PC-3 (cell line): ENCODE measurements at regions not wholly inside any gene's neighbourhood (a gene's known extent, or its start where the extent isn't known, plus 50 kb on each side); places are given as distances from the start of the nearest gene placed in this dataset.

ENCODE experiments used
- CTCF ChIP-seq: fragments of 300-600 bp; sonication (generic); conservative IDR thresholded peaks from 2 replicates; pipeline ENCODE4 v1.5.1; 2017; ENCODE audit warnings: antibody characterized with exemption, low read depth, mild to moderate bottlenecking, low read length
- EZH2 ChIP-seq: fragments of 300-600 bp; sonication (generic); IDR thresholded peaks from one replicate; pipeline ENCODE4 v1.6.1; 2017; ENCODE audit warnings: antibody characterized with exemption, mild to moderate bottlenecking, low read length; ENCODE audit not compliant: unreplicated experiment

DNA sequence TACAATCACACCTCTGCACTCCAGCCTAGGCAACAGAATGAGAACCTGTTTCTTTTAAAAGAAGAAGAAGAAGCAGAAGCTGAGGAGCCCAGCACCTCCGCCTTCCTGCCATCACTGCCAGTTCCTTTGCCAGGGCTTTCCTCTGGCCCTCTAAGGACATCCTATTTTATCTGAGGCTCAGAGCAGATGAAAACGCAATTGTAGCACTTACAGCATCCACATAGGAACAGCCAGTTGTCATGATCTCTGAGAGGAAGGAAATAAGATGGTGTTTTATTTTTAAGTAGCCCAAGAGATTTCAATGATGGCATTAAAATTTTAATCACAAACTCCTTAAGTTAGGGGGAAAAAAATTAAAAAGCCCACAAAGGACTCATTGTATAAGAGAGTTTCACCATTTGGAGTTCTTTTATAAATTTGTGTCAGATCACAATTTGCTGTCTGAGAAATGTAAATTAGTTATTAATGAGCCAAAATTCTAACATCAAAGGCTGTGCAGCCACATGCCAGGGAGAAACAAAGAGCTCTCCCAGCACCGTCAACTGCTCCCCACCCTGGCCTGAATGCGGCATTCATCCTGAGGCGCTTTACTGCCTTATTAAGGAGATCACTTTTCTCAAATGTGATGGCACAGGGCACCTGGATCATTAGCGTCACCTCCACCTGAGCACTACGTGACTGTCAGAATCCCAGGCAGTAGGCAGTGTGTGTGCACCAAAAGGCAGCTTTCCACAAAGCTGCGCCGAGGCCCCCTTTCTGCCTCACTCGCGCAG is 393.0 kb downstream of the FOXO1 start:
- TF ChIP-seq EZH2 = no peak
- no peak for TF ChIP-seq CTCF
